GM21526 (cell line): ENCODE measurements at regions not wholly inside any gene's neighbourhood (a gene's known extent, or its start where the extent isn't known, plus 50 kb on each side); places are given as distances from the start of the nearest gene placed in this dataset.
"Not testable (repeated sequence)": the region's sequence is repeated elsewhere in the genome, so short reads cannot be mapped to it uniquely, and the experiment has no call there.

Experiments
- ATAC-seq: cut with Tn5 transposase; IDR thresholded peaks from one replicate; pipeline ENCODE4 v1.9.1; 2021; ENCODE audit warnings: moderate library complexity; ENCODE audit not compliant: unreplicated experiment, low FRiP score

DNA sequence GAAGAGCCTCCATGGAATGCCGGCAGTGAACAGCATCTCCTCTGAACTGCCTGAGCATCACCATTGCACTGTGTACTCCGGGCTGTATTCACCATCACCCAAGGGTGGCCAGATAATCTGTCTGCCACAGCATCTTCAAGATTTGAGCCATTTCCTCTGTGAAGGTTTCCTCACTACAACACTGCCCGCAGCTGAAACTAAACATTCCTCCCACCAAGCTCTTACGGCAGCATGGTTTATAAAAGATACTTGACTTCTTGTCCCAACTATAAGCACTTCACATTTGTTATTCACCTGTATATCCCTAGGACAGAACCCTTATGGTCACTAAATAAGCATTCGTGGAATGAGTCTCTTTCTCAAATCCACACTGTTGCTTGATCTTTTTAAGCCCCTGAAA lies 125.9 kb downstream of the SST start:
- ATAC-seq = no peak

DNA sequence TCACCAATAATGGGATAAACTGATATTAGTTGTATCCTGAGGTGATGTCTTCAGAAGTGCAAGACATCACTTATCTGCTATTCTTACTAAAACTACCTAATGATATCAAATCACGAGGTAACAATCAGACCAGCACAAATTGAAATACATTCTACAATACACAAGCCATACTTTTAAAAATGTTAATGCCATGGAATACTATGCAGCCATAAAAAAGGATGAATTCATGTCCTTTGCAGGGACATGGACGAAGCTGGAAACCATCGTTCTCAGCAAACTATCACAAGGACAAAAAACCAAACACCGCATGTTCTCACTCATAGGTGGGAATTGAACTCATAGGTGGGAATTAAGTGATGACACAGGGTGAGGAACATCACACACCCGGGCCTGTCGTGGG lies 129.3 kb downstream of the SST start:
- no peak for ATAC-seq

DNA sequence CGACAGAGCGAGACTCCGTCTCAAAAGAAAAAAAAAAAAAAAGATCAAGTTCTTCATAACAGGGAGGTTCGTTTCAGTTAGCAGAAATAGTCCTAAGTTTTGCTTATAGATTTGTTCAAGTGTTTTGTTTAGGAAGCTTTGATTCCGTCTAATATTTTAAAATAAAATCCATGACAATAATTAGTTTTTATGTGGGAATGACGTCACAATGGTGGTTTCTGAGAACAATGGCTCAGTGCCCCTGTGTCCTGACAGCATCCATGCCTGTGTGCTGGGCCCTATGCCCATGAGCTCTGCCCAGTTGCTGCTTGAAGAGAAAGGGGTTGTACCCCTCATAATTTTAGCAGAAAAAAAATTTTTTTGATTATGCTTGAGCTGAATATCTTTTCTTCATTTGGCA lies 134.0 kb downstream of the SST start:
- ATAC-seq = no peak

DNA sequence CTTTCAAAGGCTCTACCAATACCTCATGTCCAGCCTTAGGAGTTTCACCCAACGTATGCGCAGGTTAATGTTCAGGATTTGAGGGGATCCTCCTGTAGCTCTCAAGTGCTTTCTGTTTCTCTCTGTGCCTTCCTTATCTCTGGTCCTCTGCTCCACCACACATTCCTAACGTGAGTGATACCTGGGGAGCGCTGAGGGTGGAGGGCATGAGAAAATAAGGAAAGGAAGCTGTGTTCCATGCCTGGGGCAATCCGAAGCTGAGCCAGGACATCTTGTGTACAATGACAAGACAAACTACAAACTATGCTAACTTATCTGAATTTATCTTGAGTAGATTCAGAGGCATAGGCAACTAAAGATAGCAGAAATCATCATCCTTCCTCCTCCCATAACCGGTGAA lies 136.4 kb downstream of the SST start:
- ATAC-seq = no peak

DNA sequence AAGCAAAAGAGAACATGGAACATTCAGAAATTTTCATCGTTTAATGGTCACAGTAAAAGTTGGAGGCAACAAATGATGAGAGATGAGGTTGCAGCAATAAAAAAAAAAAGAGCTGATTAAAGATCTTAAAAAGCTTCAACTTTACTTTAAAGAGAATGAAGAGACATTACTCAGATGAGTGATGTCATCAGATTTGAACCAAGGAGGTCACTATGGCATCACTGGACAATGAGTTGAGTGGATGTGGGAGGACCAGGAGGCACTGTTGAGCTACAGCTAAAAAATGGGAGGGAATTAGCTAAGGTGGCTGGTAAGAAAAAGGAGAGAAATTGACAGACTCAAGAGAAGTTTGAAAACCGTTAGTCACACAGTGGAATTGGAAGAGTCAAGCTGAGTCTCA lies 138.4 kb downstream of the SST start:
- ATAC-seq = no peak

DNA sequence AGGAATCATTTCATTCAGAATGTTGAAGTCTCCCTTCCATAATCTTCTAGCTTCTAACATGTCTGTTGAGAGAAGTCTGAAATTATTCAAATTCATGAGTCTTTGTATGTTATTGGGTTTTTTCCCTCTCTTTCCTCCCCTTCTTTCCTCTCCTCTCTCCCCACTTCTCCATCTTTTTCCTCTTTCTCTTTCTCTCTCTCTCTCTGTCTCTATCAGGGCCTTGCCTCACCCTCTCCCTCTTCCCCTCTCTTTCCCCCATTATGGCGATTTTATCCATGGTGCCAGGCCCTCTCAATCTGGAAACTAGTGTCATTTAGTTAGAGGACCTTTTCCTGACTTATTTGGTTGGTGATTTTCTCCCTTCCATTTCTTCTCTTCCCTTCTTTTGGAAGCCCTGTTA lies 147.3 kb downstream of the SST start:
- ATAC-seq = no peak

DNA sequence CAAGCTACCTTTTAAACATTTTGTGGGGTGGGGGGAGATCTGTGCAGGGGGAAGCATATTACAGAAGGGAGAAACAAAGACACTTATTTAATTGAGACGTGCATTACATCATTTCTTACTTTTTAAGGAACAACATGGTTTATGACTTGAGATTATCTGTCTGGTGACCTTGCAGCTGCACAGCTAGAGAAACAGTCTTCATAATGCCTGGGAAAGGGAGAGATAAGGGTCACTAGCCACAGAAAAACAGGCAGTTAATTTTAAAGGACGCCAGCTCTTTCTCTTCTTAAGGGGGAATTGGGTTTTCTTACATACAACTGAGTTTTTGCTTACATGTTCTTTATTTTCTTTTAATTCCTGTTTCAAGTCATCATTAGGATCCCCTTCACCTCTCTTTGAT lies 147.9 kb downstream of the SST start:
- no peak for ATAC-seq

DNA sequence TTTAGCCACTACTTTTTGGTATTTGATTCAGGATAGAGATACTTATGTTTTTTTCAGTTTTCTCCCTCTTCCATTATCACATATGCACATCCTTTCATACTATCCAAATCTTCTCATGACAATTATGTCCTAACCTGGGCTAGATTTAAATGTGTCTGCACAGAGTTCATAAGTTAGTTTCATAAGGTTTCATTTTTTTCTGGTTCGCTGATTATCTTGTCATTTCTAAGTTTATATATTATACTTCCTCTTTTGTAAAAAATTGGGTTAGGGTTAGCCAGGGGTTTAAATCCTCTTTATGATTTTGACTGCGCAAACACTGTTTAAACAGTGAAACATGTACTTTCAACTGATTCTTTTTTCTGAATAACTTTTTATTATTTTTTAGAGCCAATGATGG lies 148.6 kb downstream of the SST start:
- no peak for ATAC-seq

DNA sequence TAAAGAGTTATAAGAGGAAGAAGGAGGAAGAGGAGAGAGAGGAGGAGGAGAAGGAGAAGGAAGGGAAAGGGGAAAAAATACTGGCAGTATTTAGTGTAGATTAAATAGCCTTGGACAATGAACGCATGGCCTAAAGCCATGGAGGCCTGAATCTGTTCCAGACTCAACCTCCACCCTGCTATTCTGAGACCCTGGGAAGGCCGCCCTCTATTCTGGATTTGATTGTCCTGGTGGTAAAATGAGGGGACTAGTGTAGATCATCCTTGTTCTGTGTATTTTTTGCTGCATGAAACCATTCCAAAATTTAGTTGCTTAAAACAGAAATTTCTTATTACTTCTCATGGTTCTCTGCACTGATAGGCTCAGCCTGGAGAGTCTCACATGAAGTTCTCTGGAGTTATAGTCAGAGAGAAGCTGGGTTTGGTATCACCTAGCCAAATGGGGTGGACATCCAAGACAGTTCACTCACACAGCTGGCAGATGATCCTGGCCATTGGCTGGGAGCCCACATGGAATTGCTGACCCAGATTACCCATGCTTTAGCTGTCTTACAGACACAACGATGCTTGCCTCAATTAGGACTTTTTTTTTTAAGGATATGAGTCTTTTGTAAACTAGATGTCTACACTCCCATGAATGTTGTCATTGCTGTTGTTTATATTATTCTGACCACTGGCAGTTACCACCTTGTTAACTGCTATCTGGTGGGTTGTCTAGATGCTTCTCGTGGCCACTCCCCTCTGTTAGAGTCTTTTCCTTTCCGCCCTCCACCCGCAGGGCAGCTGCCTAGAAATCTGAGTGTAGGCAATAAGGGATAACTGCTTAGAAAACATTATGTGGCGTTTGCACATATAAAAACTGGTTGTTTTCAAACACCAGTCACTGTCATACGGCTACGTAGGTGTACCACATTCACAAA lies 149.9 kb downstream of the SST start:
- ATAC-seq = no peak

DNA sequence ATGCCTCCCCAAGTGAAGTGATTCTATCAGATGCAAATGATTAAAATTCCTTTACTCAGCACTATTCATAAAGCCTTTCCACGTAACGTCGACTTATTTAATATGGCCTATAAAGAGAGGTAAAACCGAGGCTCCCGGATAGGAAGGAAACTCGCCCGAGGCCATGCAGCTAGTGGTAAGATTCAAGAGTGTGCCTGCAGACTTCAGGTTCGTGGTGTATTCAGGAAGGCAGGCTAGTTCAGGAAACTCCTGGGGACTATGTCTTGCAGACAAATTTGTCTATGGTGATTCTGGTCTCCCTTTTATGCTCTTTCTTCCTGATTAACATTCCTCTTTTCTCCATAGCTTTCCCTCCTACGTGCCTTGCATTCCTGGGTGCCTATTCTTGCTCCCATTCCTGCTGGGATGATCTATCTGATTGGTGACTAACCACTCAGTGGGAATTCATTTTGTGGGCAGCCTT lies 150.7 kb downstream of the SST start:
- ATAC-seq = no peak

DNA sequence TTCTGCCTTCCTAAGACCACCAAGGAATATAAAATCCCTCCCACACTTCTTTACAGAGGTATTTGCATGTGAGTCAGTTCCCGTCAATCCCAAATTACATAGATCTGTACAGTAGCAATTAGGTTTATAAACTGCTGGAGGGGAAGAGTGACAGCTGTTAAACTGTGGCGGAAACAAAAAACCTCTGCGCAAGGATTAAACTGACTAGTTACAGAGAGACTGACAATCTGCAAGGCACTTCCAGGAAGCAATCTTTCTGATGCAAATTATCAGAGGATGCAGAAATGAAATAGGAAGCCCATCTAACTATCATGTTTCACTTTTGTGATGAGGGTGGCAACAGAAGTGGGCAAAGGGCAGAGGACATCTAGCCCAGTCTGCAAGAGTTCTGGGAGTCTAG lies 150.4 kb downstream of the RTP4 start:
- no peak for ATAC-seq

DNA sequence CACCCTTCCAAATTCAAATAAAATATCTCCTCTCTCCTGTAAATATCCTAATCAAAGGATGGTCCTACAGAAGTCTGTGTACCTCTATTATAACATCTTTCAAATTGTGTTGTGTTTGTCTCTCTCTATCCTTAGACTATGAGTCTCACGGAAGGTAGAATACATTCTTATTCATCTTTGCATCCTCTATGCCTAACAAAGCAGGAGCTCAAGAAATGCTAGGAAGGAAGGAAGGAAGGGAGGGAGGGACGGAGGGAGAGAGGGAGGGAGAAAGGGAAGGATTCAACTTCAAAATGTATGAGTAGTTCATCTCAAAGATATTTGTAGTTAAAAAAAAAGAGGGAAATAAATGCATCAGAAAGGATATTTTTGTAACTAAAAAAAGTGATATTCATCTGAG lies 150.0 kb downstream of the RTP4 start:
- no peak for ATAC-seq

DNA sequence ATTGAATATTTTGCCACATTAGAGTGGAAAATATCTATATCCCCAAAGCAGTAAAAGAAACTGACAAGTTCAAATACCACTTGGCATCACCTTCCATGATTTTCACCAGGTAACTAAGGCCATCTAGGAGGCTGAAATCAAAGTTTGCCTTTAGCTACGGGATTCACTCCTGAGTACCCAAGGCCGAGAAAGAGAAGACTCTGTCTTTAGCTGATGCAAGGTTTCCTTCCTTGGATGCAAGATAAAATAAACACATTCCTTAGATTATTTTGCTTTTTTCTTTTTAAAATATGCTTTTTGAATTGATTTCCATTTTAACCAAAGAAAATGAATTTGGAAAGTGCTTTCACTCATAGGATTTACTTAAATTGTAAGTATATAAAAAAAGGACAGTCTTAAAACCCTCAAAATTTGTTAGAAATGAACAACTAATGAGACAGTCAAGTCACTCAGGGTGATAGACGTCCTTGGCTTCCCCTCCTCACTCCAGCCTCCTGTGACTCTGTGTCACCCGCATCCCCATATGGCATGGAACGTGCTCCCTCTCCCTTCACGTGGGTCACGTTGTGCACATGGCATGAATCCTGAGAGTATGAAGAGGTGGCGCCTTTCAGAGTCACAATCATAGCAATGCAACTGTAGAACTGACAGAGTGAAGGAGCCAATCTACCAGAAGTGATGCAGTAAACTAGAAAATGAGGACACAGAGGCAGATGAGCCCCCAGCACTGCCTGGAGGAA lies 148.4 kb downstream of the RTP4 start:
- ATAC-seq = no peak

DNA sequence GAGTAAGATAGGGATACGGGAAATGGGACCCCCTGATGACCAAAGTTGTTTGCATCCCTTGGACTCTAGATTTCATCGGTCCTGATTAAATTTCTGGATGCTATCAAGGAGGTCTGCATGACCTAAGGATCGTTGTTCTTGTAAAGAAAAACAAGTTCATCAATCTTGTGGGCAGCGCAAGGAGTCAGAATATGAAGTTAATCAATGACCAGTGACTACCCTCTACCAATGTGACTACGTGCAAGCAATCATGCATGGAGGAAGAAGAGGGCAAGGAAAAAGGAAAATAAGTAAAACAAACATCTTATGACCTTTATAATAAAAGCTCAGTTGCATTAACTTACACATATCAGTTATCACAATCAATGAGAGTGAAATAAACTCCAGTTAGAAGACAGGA lies 139.7 kb downstream of the RTP4 start:
- ATAC-seq = no peak

DNA sequence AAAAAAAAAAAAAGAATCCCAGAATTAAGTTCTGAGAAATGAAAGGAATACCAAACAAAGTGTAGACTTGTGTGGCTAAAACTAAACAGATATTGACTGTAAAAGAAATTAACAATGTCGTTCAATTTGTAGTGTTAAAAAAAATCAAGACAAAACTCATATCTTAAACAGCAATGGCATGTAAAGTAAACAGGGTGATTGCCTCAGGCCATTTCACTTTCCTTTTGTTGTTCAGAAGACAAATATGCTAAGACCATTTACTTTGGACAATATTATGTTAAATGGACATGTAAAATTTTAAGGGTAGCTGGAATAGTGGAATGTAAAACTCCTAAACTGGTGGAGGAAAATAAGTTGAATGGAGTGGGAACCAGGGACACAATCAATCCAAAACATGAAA lies 139.1 kb downstream of the RTP4 start:
- ATAC-seq = no peak

DNA sequence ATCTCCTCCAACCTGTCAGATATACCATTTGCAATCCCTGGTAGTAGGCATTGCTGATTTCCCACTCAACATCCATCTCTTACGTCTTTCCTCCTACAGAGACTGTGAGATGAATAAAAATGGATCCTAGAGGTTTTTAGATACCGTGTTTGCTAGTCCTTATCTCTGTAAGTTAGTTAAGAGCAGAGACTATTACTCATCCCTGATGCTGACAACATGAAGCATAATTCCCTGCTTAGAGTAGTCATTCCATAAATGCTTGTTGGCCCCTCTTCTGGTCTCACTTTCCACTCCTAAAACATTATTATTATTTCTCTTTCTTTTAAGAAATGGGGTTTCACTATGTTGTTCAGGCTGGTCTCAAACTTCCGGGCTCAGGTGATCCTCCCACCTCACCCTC lies 136.2 kb downstream of the RTP4 start:
- ATAC-seq = no peak

DNA sequence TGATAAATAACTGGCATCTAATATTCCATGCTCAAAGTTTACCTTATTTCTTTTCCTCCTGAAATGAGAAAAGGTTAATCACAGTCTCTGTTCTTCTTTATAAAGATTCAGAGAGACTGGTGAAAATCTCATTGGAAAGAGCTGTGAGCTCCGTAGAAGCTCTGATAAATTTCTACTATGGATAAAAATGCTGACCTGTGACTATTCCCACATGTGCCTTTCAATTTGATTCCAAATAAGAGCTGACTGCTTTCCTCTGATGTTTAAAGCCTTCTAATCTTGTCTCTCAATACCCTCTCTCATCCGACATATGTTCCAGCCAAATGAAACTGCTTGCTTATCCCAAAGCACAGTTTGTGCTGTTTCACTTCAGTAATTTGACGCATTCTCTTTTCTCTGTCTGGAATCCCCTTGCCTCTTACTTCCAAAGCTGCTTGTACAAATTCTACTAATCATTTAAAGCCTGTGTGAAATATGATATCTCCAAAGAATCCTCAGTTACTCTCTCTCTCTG lies 130.1 kb downstream of the RTP4 start:
- no peak for ATAC-seq

DNA sequence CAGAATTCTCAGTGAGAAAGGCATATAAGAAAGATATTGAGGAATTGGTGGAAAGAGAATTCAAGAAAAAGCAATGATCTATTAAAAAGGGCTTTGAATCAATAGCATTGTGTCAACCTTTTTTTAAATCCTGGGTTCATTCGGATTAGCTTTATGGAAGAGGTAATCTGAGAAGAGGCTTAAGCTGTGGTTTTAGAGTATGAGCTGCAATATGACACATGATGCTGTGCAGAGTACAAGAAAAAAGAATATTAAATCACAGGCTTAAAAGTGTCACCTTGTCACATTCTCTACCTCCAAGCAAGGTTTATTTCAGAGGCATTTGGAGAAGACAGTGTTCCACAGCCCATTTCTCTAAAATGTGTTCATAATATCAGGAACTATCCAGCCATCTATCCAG lies 128.9 kb downstream of the RTP4 start:
- ATAC-seq = no peak

DNA sequence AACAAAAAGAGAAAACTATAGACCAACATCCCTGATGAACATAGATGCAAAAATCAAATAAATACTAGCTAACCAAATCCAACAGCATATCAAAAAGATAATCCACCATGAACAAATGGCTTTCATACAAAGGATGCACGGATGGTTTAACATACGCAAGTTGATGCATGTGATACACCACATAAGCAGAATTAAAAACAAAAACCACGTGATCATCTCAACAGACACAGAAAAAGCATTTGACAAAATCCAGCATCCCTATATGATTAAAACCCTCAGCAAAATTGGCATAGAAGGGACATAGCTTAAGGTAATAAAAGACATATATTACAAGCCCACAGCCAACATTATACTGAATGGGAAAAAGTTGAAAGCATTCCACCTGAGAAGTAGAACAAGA lies 125.9 kb downstream of the RTP4 start:
- not testable (repeated sequence) for ATAC-seq

DNA sequence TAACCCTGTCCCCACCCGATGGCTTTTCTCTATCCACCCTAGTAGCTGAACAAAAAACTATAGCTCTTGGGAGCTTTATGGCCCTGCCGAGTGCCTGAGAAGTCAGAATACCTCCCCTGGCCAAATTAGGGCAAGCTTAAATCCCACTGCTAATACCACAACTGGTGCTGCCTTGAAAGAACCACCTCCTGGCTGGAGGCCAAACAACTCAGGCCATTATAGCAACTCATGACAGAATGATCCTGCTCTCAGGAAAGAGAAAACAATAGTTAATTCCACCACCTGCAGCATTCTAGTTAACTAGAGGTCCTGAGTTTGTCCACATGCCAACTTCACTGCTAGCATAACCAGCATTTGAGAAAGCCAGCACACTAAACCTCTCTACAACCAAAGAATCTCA lies 123.2 kb downstream of the RTP4 start:
- no peak for ATAC-seq

DNA sequence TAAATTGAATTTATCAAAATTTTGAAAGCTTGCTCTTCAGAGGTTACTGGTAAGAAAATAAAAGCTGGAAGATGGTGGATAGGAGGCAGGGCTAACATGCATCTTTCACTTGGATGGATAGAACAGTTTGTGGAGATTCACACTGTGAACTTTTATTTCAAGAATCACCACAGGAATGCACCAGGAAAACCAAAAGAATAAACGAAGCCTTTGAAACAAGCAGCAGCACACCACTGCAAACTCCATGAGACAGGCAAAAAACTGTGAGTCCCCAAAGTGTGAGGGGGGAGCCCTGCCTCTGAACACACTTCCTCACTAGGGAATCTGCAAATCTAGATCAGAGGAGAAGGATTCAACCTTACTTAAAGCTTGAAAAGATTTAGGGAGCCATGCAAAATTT lies 122.2 kb downstream of the RTP4 start:
- ATAC-seq = no peak
